Lower leg skin (tissue), 3 donors: ENCODE measurements at regions not wholly inside any gene's neighbourhood (a gene's known extent, or its start where the extent isn't known, plus 50 kb on each side); places are given as distances from the start of the nearest gene placed in this dataset.

ENCODE experiments used
- CTCF ChIP-seq, 3 donors: fragments of 450-650 bp; IDR thresholded peaks; one replicate each; pipeline ENCODE4 v1.5.1; 2016; ENCODE audit warnings: antibody characterized with exemption in 3 of 3, mild to moderate bottlenecking in 3 of 3, moderate library complexity in 2 of 3
- POLR2A ChIP-seq, 2 donors: fragments of 450-650 bp; IDR thresholded peaks; one replicate each; pipeline ENCODE4 v1.6.1; 2016 to 2017; ENCODE audit warnings: antibody characterized with exemption in 2 of 2, mild to moderate bottlenecking in 1 of 2, moderate library complexity in 1 of 2

GRCh38 chr4:186920992-186921391 is 197.3 kb upstream of the FAT1 start:
- TF ChIP-seq CTCF (IDR thresholded peaks at IDR 0.05) (no peak), POLR2A (IDR thresholded peaks at IDR 0.05) (no peak)
